A549 (cell line): ENCODE measurements at regions not wholly inside any gene's neighbourhood (a gene's known extent, or its start where the extent isn't known, plus 50 kb on each side); places are given as distances from the start of the nearest gene placed in this dataset.

ENCODE experiments used
- ATOH8 ChIP-seq: fragments of 250-450 bp; sonication (Bioruptor Pico); IDR thresholded peaks from 2 replicates; pipeline ENCODE4 v1.5.0; 2020; ENCODE audit warnings: low read depth, mild to moderate bottlenecking, moderate library complexity
- CTCF ChIP-seq: fragments of >200 bp; sonication (Bioruptor Twin); formaldehyde crosslinking; IDR thresholded peaks from 3 replicates; pipeline ENCODE4 v1.5.1; 2016
- MAFK ChIP-seq: fragments of 450-650 bp; IDR thresholded peaks from 2 replicates; pipeline ENCODE4 v1.6.1; 2014; ENCODE audit not compliant: partially characterized antibody
- MYC ChIP-seq: IDR thresholded peaks from 2 replicates; pipeline ENCODE4 v1.6.1; 2012; ENCODE audit warnings: mild to moderate bottlenecking, inconsistent platforms, low read length, improper control_type of control experiment, borderline replicate concordance
- PBX3 ChIP-seq: IDR thresholded peaks from 2 replicates; pipeline ENCODE4 v1.6.1; 2012
- POLR2A ChIP-seq: IDR thresholded peaks from 2 replicates; pipeline ENCODE4 v1.6.1; 2012; ENCODE audit warnings: mild to moderate bottlenecking, low read length
- RCOR1 ChIP-seq: fragments of 150-350 bp; IDR thresholded peaks from 2 replicates; pipeline ENCODE4 v1.6.1; 2014; ENCODE audit warnings: antibody characterized with exemption, low read length, low read depth
- RFX5 ChIP-seq: fragments of 450-650 bp; IDR thresholded peaks from 2 replicates; pipeline ENCODE4 v1.7.1; 2014; ENCODE audit warnings: antibody characterized with exemption, mild to moderate bottlenecking, moderate library complexity
- RNF2 ChIP-seq: fragments of 200-600 bp; sonication (generic); IDR thresholded peaks from 2 replicates; pipeline ENCODE4 v1.6.1; 2016; ENCODE audit warnings: low read depth, mild to moderate bottlenecking, antibody characterized with exemption, moderate library complexity, borderline replicate concordance
- USF2 ChIP-seq: fragments of 450-650 bp; IDR thresholded peaks from 2 replicates; pipeline ENCODE4 v1.6.1; 2014; ENCODE audit warnings: antibody characterized with exemption
- ZFP36 ChIP-seq: fragments of 450-650 bp; IDR thresholded peaks from 2 replicates; pipeline ENCODE4 v1.6.1; 2014; ENCODE audit warnings: borderline replicate concordance; ENCODE audit not compliant: partially characterized antibody

GRCh38 chr5:17709011-17709710 lies 74.9 kb downstream of the TAF11L14 start:
- TF ChIP-seq USF2 = no peak
- no peak for TF ChIP-seq ATOH8
- no peak for TF ChIP-seq ZFP36
- no peak for TF ChIP-seq PBX3
- no peak for TF ChIP-seq CTCF
- no peak for TF ChIP-seq POLR2A
- no peak for TF ChIP-seq RFX5
- no peak for TF ChIP-seq MYC
- no peak for TF ChIP-seq RCOR1
- no peak for TF ChIP-seq RNF2
- peak; percentile 78 for TF ChIP-seq MAFK
